ENCODE measurements at regions not wholly inside any gene's neighbourhood (a gene's known extent, or its start where the extent isn't known, plus 50 kb on each side); places are given as distances from the start of the nearest gene placed in this dataset.

GRCh38 chr4:152217896-152218295 lies 318.0 kb downstream of the FBXW7 start:
- H4K20me1 ChIP-seq (ENCODE audit: insufficient read depth, low read length) = no peaks in the 10 kb centered on the region
- H3K4me3 ChIP-seq (ENCODE audit: low read depth, low read length, poor library complexity, severe bottlenecking) = no peak overlapping the region
- H3K4me2 ChIP-seq (ENCODE audit: low read length) = no peak overlapping the region
- ChIA-PET CTCF (ENCODE audit: unreplicated experiment) (no interaction called here), POLR2A (no interaction called here)
- no peaks in the 10 kb centered on the region for H3K9me2 ChIP-seq (ENCODE audit: insufficient read depth, low read length)
- BruUV-seq (replicated peaks) = no TSS peak
- no peaks in the 10 kb centered on the region for H3K79me2 ChIP-seq (ENCODE audit: insufficient read depth, low read depth, low read length)
- no peaks in the 10 kb centered on the region for H3K9me3 ChIP-seq (ENCODE audit: low read length)
- no peak for DNase-seq (ENCODE audit: low spot score)
- no peak overlapping the region for H3K27ac ChIP-seq (ENCODE audit: low read depth, low read length, poor library complexity, severe bottlenecking)
- no peak overlapping the region for H2AFZ ChIP-seq (ENCODE audit: low read length)
- intact Hi-C loops (cut with micrococcal nuclease; ENCODE audit: unreplicated experiment) = no loop called here
- H3K36me3 ChIP-seq (ENCODE audit: insufficient read depth, low read length) = no peaks in the 10 kb centered on the region
- H3K4me1 ChIP-seq (ENCODE audit: insufficient read depth, low read length, poor library complexity, severe bottlenecking) = no peaks in the 10 kb centered on the region
- TF ChIP-seq, protein P1, sequence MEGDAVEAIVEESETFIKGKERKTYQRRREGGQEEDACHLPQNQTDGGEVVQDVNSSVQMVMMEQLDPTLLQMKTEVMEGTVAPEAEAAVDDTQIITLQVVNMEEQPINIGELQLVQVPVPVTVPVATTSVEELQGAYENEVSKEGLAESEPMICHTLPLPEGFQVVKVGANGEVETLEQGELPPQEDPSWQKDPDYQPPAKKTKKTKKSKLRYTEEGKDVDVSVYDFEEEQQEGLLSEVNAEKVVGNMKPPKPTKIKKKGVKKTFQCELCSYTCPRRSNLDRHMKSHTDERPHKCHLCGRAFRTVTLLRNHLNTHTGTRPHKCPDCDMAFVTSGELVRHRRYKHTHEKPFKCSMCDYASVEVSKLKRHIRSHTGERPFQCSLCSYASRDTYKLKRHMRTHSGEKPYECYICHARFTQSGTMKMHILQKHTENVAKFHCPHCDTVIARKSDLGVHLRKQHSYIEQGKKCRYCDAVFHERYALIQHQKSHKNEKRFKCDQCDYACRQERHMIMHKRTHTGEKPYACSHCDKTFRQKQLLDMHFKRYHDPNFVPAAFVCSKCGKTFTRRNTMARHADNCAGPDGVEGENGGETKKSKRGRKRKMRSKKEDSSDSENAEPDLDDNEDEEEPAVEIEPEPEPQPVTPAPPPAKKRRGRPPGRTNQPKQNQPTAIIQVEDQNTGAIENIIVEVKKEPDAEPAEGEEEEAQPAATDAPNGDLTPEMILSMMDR (conservative IDR thresholded peaks at IDR 0.05; ENCODE audit: low read length) = no peak
- no peak for TF ChIP-seq EZH2phosphoT487 (IDR thresholded peaks at IDR 0.05; ENCODE audit: borderline replicate concordance, low read depth, low read length)

DNA sequence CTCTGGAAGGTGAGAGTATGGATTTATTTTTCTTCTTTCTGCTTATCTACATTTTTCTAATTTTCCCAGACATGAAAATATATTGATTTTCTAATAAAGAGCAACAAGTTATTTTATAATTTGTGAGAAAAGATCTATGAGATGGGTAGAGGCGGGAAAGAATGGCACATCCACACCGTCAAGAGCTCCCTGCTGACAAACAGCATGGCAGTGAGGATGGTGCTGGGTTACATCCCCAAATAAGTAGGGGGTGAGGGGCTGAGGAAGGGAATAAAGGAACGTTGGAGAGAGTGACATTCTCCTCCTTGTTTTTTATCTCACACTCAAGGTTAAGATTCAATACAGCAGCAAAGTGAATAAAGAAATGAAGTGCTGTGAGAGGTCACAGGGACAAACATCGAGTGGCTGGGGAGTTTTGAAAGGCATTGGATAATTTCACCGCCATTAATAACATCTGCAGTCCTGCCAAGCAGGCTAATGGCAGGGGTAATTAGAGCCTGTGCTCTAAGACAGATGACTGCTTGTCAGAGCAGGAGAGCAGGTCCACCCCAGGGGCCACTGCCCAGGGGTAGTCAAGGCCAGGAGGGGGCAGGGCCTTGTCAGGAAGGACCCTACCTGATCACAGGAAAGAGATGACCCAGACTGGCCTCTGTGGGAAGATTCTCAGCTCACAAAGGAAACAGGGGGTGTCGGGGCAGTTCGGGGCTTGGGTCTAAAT lies 323.8 kb downstream of the FBXW7 start:
- CTCF ChIA-PET (ENCODE audit: unreplicated experiment) = no interaction called here
- no peak overlapping the region for H3K4me2 ChIP-seq (ENCODE audit: low read length)

More for the DNA sequence above, 323.8 kb downstream of the FBXW7 start:
- BruUV-seq (replicated peaks) = no TSS peak
- TF ChIP-seq, protein P1 (conservative IDR thresholded peaks at IDR 0.05; ENCODE audit: low read length) = no peak
- no peak for TF ChIP-seq EZH2phosphoT487 (IDR thresholded peaks at IDR 0.05; ENCODE audit: borderline replicate concordance, low read depth, low read length)
- Histone ChIP-seq H4K20me1 (ENCODE audit: insufficient read depth, low read length) (no peaks in the 10 kb centered on the region), H3K4me3 (ENCODE audit: low read depth, low read length, poor library complexity, severe bottlenecking) (no peak overlapping the region), H3K9me2 (ENCODE audit: insufficient read depth, low read length) (no peaks in the 10 kb centered on the region), H3K79me2 (ENCODE audit: insufficient read depth, low read depth, low read length) (no peaks in the 10 kb centered on the region), H2AFZ (ENCODE audit: low read length) (no peak overlapping the region), H3K9me3 (ENCODE audit: low read length) (no peaks in the 10 kb centered on the region), H3K36me3 (ENCODE audit: insufficient read depth, low read length) (no peaks in the 10 kb centered on the region), H3K4me1 (ENCODE audit: insufficient read depth, low read length, poor library complexity, severe bottlenecking) (no peaks in the 10 kb centered on the region), H3K27ac (ENCODE audit: low read depth, low read length, poor library complexity, severe bottlenecking) (no peak overlapping the region)
- intact Hi-C loops (cut with micrococcal nuclease; ENCODE audit: unreplicated experiment) = no loop called here
- POLR2A ChIA-PET = interaction anchor here (0.7 kb wide), 1 partner anchor 9 kb away, joined by 3 read pairs; no protein-coding TSS in a partner anchor
- no peak for DNase-seq (ENCODE audit: low spot score)

Measured in OCI-LY7 (cell line).